ENCODE measurements at regions not wholly inside any gene's neighbourhood (a gene's known extent, or its start where the extent isn't known, plus 50 kb on each side); places are given as distances from the start of the nearest gene placed in this dataset.

- WGBS: 38% methylated on average over 30 of the region's 30 CpGs
- no peak for DNase-seq (ENCODE audit: low spot score)
- no peak for TF ChIP-seq REST (IDR thresholded peaks at IDR 0.05)
- TF ChIP-seq JUND (IDR thresholded peaks at IDR 0.05): no peak
- TF ChIP-seq, protein P1, sequence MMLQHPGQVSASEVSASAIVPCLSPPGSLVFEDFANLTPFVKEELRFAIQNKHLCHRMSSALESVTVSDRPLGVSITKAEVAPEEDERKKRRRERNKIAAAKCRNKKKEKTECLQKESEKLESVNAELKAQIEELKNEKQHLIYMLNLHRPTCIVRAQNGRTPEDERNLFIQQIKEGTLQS (IDR thresholded peaks at IDR 0.05): no peak
- no peak for TF ChIP-seq RAD21 (IDR thresholded peaks at IDR 0.05)
- TF ChIP-seq ZBTB33 (IDR thresholded peaks at IDR 0.05): no peak
- TF ChIP-seq RXRA (IDR thresholded peaks at IDR 0.05): no peak
- no peak for TF ChIP-seq HNF4A (conservative IDR thresholded peaks at IDR 0.05)
- no peak for TF ChIP-seq FOXA2 (IDR thresholded peaks at IDR 0.05)
- TF ChIP-seq FOXA1 (IDR thresholded peaks at IDR 0.05): no peak
- no peak for TF ChIP-seq HNF4G (IDR thresholded peaks at IDR 0.05)
- no peak for TF ChIP-seq GABPA (IDR thresholded peaks at IDR 0.05 in 1 of 2, conservative IDR thresholded peaks at IDR 0.05 in 1 of 2)
- TF ChIP-seq MAX (IDR thresholded peaks at IDR 0.05): no peak
- TF ChIP-seq NR2F2 (IDR thresholded peaks at IDR 0.05): no peak
- no peak for TF ChIP-seq TAF1 (conservative IDR thresholded peaks at IDR 0.05)
- TF ChIP-seq CTCF (IDR thresholded peaks at IDR 0.05; ENCODE audit: low read depth, low read length, missing input control): no peak
- TF ChIP-seq SP1 (IDR thresholded peaks at IDR 0.05): no peak
- no peak for TF ChIP-seq EGR1 (IDR thresholded peaks at IDR 0.05; ENCODE audit: low read depth in 2 of 2)
- TF ChIP-seq YY1 (IDR thresholded peaks at IDR 0.05): no peak
- Histone ChIP-seq H3K4me1 (ENCODE audit: control insufficient read depth in 4 of 4, insufficient read depth in 4 of 4, low read length in 3 of 4) (peaks cover 0 to 12% (median 6%) of the 10 kb centered on the region in 4 donors), H3K27ac (ENCODE audit: low read depth in 1 of 2, low read length in 2 of 2) (no peak overlapping the region), H3K9ac (ENCODE audit: low read depth in 1 of 2, low read length in 2 of 2) (no peak overlapping the region), H3K9me3 (ENCODE audit: control insufficient read depth in 4 of 4, low read length in 3 of 4) (no peaks in the 10 kb centered on the region), H3K36me3 (ENCODE audit: control insufficient read depth in 4 of 4, insufficient read depth in 3 of 4, low read depth in 1 of 4, low read length in 3 of 4) (no peaks in the 10 kb centered on the region), H3K27me3 (ENCODE audit: control insufficient read depth in 4 of 4, insufficient read depth in 4 of 4, low read length in 3 of 4) (peaks cover 0 to 12% (median 1%) of the 10 kb centered on the region in 4 donors), H3K4me3 (ENCODE audit: low read depth in 1 of 3, low read length in 3 of 3) (peak overlapping the region in 2 of 3 donors; percentile 17 to 46)
Measured at GRCh38 chr11:115660030-115660805, 156.0 kb upstream of the CADM1 start.
